GM21529 (cell line): ENCODE measurements at regions not wholly inside any gene's neighbourhood (a gene's known extent, or its start where the extent isn't known, plus 50 kb on each side); places are given as distances from the start of the nearest gene placed in this dataset.

Experiments used
- ATAC-seq: cut with Tn5 transposase; IDR thresholded peaks from one replicate; pipeline ENCODE4 v1.9.1; 2021; ENCODE audit not compliant: unreplicated experiment

- ATAC-seq: no peak
These were observed 177.8 kb upstream of the GAP43 start for GRCh38 chr3:115445559-115445958.

- ATAC-seq: no peak
These were observed 174.5 kb upstream of the GAP43 start for GRCh38 chr3:115448851-115449250.

- no peak for ATAC-seq
These were observed 173.3 kb upstream of the GAP43 start for GRCh38 chr3:115450036-115450435.

- ATAC-seq: no peak
These were observed 159.3 kb upstream of the GAP43 start for GRCh38 chr3:115464036-115464435.

GRCh38 chr3:115469649-115470048 lies 153.7 kb upstream of the GAP43 start:
- peak; percentile 65 for ATAC-seq

- no peak for ATAC-seq
These were observed 153.1 kb upstream of the GAP43 start for GRCh38 chr3:115470254-115470653.

GRCh38 chr3:115475178-115476041 lies 147.9 kb upstream of the GAP43 start:
- ATAC-seq: no peak

- ATAC-seq: no peak
These were observed 146.8 kb upstream of the GAP43 start for GRCh38 chr3:115476472-115476871.

- ATAC-seq: no peak
These were observed 145.0 kb upstream of the GAP43 start for GRCh38 chr3:115478359-115478758.

- ATAC-seq: no peak
These were observed 136.4 kb upstream of the GAP43 start for GRCh38 chr3:115486880-115487279.

- ATAC-seq: no peak
These were observed 135.3 kb upstream of the GAP43 start for GRCh38 chr3:115487968-115488367.

- no peak for ATAC-seq
These were observed 134.9 kb upstream of the GAP43 start for GRCh38 chr3:115488409-115488808.

- no peak for ATAC-seq
These were observed 128.5 kb upstream of the GAP43 start for GRCh38 chr3:115494826-115495225.

- no peak for ATAC-seq
These were observed 124.9 kb upstream of the GAP43 start for GRCh38 chr3:115498421-115498820.

- ATAC-seq: no peak
These were observed 124.4 kb upstream of the GAP43 start for GRCh38 chr3:115498898-115499297.

GRCh38 chr3:115499666-115500065 lies 123.6 kb upstream of the GAP43 start:
- no peak for ATAC-seq

GRCh38 chr3:115500795-115501194 lies 122.5 kb upstream of the GAP43 start:
- ATAC-seq: no peak

- no peak for ATAC-seq
These were observed 121.2 kb upstream of the GAP43 start for GRCh38 chr3:115502128-115502527.

- no peak for ATAC-seq
These were observed 119.9 kb upstream of the GAP43 start for GRCh38 chr3:115503394-115503793.

GRCh38 chr3:115508562-115508961 lies 114.7 kb upstream of the GAP43 start:
- ATAC-seq: no peak

- no peak for ATAC-seq
These were observed 110.5 kb upstream of the GAP43 start for GRCh38 chr3:115512565-115513415.

- ATAC-seq: no peak
These were observed 109.9 kb upstream of the GAP43 start for GRCh38 chr3:115513416-115513800.
